ENCODE measurements at regions not wholly inside any gene's neighbourhood (a gene's known extent, or its start where the extent isn't known, plus 50 kb on each side); places are given as distances from the start of the nearest gene placed in this dataset.

- Histone ChIP-seq H3K9me2 (ENCODE audit: insufficient read depth) (no peaks in the 10 kb centered on the region), H4K20me1 (replicated peaks; ENCODE audit: insufficient read depth) (peaks cover 10% of the 10 kb centered on the region), H2AFZ (no peak overlapping the region), H3K4me2 (no peak overlapping the region), H3K36me3 (ENCODE audit: insufficient read depth) (no peaks in the 10 kb centered on the region), H3F3A (replicated peaks; ENCODE audit: low read depth) (no peaks in the 10 kb centered on the region), H3K4me1 (ENCODE audit: insufficient read depth) (no peaks in the 10 kb centered on the region), H3K27me3 (ENCODE audit: insufficient read depth) (peaks cover 84% of the 10 kb centered on the region), H3K4me3 (no peak overlapping the region), H3K27ac (ENCODE audit: low read depth) (no peak overlapping the region), H3K79me2 (replicated peaks; ENCODE audit: insufficient read depth) (no peaks in the 10 kb centered on the region)
- no peak overlapping the region for H3K27ac Mint-ChIP-seq
- no peak for DNase-seq (ENCODE audit: low spot score)
- no peaks in the 10 kb centered on the region; the same call in 2 of the 3 replicates for H3K4me1 Mint-ChIP-seq
- H3K4me3 Mint-ChIP-seq = no peak overlapping the region
- no peak for ATAC-seq
- no peaks in the 10 kb centered on the region; the same call in 2 of the 3 replicates for H3K9me3 Mint-ChIP-seq
- TF ChIP-seq STAT1 (IDR thresholded peaks at IDR 0.05; ENCODE audit: unreplicated experiment) (no peak), JUNB (IDR thresholded peaks at IDR 0.05; ENCODE audit: unreplicated experiment) (no peak), REST (IDR thresholded peaks at IDR 0.05; ENCODE audit: unreplicated experiment) (no peak), CREB1 (CRISPR knock-in tag; IDR thresholded peaks at IDR 0.05; ENCODE audit: low read depth) (no peak), EZH2phosphoT487 (IDR thresholded peaks at IDR 0.05; ENCODE audit: unreplicated experiment) (no peak), POLR2AphosphoS5 (IDR thresholded peaks at IDR 0.05; ENCODE audit: low read depth) (no peak), ETS1 (IDR thresholded peaks at IDR 0.05) (no peak), ZNF331 (CRISPR knock-in tag; IDR thresholded peaks at IDR 0.05; ENCODE audit: low read depth) (no peak), EZH2 (IDR thresholded peaks at IDR 0.05; ENCODE audit: low read depth, unreplicated experiment) (no peak), ZNF114 (CRISPR knock-in tag; IDR thresholded peaks at IDR 0.05) (no peak), NANOG (IDR thresholded peaks at IDR 0.05; ENCODE audit: borderline replicate concordance) (no peak), CTCF (conservative IDR thresholded peaks at IDR 0.05; ENCODE audit: low read depth in 2 of 2) (no peak), ZNF462 (CRISPR knock-in tag; IDR thresholded peaks at IDR 0.05) (no peak)
- peaks cover 55% of the 10 kb centered on the region for H3K27me3 Mint-ChIP-seq (ENCODE audit: insufficient read depth, low read depth, poor library complexity)
- H3K36me3 Mint-ChIP-seq (ENCODE audit: low read depth) = no peaks in the 10 kb centered on the region
Observed at GRCh38 chr4:104906276-104906675, 240.4 kb upstream of the TET2 start.
